Frontal cortex (tissue), 3 donors: ENCODE measurements at regions not wholly inside any gene's neighbourhood (a gene's known extent, or its start where the extent isn't known, plus 50 kb on each side); places are given as distances from the start of the nearest gene placed in this dataset.
A peak's percentile ranks its signal among the peaks of the same experiment; 100 is the strongest.

ENCODE experiments used
- DNase-seq, 2 donors: peaks; one replicate each; pipeline ENCODE4 v3.0.0; 2012; ENCODE audit warnings: low spot score in 2 of 2
- FAIRE-seq: peaks from 2 replicates; lab custom pipeline; 2012; peaks lifted over from hg19 to GRCh38; lab: Jason Lieb, UNC
- donor health status: control.
- donor health status: control.
- donor health status: control.

DNA sequence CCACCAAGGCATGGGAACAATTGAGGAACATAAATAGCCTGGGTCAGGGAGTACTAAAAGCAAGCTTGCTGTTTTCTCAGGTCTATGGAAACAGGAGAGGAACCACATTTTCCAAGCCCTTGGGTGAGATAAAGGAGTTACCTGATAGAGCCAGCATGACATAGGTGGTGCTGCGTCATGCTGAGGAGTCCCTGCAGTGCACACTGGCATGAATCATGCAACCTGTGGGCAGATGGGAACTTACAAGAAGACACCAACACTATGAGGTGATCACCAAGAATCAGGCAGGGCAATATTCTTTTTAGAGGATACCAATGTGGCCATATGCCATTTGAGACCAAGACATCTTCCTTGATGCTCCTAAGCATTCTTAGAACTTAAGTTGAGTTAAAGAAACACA lies 531.8 kb downstream of the ZEB2 start:
- FAIRE-seq: no peak
- no peak for DNase-seq

DNA sequence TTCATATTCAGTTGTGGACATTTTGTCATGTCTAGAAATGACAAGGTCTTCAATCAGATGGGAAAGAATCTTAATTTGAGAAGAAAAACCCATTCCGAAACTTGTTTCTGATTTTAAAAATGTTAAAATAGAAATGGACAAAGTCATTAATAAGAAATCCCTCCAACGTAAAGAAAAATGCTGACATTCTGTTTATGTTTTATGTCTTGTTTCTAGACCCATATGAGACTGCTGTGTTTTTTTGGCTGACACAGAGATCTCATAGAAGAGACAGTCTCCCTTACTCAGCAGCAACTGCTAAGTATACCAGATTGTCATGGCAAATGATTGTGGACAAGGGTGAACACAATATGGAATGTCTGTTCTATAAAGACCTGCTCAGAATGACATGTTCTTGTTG lies 538.5 kb downstream of the ZEB2 start:
- no peak for DNase-seq
- no peak for FAIRE-seq

DNA sequence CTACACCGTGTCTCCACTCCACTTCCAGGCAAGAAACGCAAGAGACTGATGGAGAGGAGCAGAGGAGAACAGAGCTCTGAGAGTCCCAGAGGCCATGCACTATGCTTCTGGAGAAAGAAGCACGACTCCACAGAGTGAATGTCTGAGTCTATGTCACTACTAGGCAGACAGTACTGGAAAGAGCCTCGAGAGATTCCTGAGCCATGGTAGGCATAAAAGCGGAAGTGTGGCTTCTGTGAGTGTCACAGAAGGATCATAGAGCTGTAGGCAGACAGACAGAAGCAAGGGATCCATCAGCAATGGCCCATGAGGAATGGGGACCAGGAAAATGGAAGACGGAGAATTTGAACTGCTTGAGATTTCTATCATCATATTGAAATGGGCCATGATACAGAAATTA lies 542.6 kb downstream of the ZEB2 start:
- no peak for FAIRE-seq
- no peak for DNase-seq

DNA sequence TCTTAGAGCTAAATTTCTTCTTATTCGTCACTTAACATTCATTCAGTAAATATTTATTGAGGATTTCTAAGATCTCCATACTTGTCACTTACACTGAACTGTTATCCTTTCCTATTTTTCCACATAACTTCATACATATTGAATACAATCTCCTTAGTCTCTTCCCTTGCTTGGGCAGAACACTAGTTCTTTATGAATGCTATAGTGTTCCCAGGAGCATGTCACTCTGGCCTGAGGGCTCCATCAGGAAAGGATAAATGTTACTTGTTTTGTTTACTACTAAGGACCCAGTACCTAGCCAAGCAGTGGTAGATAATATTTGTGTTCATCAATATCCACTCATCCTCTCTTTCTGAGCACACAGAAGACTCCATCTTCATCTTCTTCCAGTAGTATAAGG lies 544.7 kb downstream of the ZEB2 start:
- FAIRE-seq (no peak), DNase-seq (no peak)

DNA sequence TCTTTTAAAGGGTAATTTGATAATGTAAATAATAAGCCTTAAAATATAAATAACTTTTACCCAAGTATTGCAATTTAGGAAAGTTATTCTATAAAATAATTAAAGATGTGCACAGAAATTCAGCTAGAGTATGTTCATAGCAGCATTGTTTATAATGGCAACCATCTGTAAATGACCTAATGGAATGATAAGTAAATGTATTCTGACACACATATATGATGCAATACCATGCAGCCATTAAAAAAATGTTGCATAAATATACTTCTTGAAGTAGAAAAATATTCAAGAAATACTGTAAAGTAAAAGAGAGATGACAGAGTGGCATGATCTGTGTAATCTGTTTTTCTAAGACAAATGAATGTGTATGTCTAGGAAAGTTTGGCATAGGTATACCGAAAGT lies 545.7 kb downstream of the ZEB2 start:
- FAIRE-seq: no peak
- DNase-seq: no peak

DNA sequence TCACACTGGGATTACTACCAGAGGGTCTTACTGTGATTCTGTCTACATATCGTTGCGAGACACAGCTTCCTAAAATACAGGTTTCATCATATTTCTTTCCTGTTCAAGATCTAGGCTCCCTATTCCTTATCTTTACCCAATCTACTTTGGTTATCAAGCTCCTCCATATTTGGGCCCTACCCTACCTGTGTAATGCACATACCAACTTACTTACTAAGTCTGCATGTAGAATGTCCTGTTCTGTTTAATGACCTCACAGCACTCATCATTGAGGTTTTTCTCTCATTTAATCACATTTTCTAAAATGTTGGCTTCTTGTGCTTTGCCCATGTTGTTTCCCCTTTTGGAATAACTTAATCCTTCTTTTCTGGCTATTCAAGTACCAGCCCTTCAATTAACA lies 551.1 kb downstream of the ZEB2 start:
- no peak for FAIRE-seq
- no peak for DNase-seq

DNA sequence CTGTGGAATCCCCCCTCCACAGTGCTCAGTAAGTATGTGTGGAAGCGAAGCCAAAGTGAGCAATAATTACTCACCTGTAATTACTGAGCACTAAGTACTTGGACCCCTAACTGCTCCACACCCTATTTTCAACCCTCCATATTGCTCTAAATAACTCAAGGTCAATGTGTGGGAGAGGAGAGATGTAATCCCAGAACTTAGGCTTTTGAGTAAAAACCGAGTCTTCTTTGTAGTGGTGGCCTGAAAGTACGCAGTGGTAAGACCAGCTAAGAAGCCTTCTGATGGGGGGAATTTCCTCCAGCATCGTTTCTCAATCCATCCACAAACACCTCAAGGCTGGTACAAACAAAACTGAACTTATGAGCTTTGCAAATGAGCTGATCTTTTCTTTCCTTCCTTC lies 551.6 kb downstream of the ZEB2 start:
- DNase-seq (no peak), FAIRE-seq (no peak)

DNA sequence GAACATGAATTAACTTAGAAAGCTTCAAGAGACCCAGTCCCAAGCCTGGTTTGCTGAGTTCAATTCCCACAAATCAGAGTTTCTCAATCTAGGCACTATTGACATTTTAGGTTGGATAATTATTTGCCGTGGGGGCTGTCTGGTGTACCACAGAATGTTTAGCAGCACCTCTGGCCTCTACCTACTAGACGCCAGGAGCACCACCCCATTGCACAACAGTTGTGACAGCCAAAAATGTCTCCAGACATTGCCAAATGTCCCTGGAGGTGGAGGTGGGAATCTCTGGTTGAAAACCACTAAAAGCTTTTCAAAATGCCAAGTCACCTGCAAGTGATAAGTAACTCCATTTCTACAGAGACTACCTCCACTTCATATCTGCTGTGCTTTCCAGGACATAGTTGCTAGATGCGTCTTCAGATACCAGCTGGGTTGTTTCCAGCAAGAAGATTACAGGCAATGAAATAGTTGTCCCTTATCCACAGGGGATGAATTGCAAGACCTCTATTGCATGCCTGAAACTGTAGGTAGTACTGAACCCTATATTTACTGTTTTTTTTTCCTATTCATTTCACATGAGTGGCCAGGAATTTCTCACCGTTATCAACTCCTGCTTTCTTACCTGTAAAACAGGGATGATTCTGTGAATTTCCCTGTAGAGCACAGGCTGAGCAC lies 554.3 kb downstream of the ZEB2 start:
- FAIRE-seq (no peak), DNase-seq (no peak)

DNA sequence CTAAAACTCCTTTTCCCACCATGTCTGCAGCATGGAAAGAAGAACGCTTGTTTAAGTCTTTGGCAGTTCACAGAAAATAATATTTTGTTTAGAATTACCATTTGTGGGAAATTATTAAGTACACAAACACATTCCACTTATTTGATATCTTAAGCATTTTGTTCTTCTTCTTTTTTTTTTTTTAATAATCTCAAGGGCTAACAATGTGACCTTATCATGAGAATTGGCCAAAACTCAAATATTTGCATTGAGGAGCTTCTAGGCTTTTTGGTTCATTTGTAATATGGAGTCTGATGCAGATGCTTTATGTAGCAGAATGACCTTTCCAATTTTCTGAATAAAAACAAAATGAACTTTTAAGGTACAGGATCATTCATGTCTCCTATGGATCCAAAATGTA lies 555.0 kb downstream of the ZEB2 start:
- DNase-seq: no peak
- FAIRE-seq: no peak

DNA sequence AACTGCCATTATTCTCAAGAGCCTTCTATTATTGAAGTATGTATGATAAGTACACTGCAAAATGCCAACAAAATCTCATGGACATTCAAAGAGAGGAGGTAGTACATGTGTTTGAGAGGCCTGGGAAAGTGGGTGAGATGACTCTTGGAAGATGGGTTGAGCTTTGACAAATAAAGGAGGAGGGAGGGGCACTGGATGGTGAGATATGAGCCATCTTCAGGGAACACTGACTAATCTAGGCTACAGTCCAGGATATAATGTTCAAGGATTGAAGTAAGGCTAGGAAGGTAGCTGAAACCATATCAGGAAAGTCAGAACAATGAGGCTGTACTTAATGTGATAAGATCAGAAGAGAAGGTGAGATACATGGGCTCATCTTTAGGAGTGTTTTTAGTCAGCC lies 559.7 kb downstream of the ZEB2 start:
- FAIRE-seq (no peak), DNase-seq (no peak)

DNA sequence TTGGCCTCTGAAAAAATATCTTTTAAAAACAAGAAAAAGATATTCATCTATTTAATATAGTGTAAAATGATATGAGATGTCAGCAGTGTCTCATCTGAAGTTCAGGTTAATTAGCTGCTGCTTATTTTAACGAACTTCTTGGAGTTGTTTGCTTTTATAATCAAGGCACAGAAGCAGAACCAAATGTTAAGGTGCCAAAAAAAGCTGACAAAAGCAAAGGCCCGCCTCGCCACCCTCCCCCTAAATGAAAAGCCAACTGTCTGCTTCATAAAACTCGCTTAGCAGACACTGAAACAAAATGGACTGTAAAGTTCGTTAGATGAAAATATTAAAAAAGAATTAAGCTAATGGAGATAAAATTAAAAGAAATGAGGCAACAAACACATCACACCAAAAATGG lies 562.6 kb downstream of the ZEB2 start:
- DNase-seq (no peak), FAIRE-seq (no peak)

DNA sequence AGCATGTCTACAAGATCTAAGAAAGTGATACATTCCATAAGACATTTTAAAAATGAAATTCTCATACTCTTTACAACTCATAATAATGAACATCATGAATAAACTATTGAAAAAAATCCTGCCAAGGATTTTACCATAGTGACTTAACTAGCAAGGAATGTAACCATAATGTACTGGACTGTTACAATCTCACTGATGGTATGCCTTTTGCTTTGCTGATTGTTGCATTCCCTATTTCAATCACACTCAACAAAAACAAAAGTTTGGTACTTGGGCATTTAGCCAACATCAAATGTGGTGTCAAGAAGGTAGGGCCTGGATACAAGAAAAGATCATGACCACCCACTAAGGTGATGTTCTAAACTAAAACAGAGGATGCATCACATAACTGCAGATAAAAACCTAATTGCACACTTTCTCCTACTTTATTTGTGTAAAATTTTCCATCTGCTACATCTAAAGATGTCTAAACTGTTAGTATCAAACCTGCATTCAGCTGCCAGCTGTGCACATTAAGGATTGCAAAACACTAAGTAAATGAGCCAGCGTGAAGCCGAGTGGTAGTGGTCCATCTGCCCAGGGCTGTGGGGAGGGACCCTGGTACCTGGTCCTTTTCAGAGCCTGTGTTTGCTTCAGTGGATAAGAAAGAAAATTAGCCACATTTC lies 564.4 kb downstream of the ZEB2 start:
- FAIRE-seq: no peak
- DNase-seq: no peak

DNA sequence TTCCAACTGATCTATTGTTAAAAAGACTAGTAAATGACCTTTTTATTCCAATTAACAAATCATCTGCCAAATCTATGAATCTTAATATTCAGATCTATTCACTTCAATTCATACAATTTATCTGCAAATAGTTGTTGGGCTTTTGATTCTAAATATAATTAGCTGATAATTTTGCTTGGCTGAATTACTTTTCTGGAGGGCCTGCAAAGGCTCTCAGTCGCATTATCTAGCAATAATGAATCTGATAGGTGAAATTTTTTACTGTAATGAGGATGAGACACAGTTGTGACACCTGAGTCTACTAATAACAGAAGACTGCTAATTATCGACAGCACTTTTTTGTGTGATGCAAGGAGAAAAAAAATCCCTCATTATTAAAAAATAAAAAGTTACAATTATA lies 565.1 kb downstream of the ZEB2 start:
- DNase-seq (no peak), FAIRE-seq (no peak)

DNA sequence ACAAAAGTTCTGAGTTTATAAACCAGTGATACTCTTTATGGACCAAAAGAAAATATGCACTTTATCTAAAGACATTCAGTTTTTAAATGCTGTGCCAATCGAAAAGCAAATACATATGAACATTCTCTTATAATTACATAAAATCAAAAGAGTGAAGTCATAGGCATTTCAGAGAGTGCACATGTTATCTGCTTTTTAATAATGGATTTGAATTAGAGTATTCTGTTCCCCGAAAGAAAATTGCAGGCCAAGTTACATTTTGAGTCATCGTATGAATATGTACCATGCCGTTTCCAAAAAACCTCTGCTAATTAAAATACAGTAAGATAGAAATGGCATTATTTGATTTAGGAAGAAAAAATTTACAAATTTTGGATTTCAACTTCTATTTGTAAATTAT lies 565.7 kb downstream of the ZEB2 start:
- FAIRE-seq: no peak

DNA sequence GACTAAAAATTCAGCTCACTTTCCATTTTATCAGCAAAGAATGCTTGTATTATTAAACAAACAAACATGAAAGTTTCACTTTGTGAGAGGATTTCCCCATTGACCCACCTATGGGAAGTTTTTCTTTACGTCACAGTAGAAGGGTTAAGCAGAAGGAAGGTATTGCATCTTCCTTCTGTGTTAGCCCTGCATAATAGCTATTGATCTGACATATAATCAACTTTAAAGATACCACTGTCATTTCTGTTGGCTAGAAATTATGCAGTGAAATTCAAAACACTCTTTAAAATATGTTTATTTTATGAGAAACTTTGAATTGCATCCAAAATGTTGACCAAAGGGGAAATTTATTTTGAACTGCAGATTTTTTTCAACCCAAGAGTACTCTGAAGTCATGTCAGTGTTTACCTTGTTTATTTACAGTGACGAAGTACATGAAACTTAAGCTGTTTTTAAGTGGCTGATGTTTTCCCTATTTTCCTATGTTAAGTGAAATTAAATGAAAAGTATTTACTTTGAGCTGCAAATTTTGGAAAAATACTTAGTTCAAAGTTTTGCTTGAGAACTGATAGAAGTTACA lies 566.4 kb downstream of the ZEB2 start:
- DNase-seq (no peak), FAIRE-seq (no peak)

More for the DNA sequence above, 565.7 kb downstream of the ZEB2 start:
- no peak for DNase-seq

DNA sequence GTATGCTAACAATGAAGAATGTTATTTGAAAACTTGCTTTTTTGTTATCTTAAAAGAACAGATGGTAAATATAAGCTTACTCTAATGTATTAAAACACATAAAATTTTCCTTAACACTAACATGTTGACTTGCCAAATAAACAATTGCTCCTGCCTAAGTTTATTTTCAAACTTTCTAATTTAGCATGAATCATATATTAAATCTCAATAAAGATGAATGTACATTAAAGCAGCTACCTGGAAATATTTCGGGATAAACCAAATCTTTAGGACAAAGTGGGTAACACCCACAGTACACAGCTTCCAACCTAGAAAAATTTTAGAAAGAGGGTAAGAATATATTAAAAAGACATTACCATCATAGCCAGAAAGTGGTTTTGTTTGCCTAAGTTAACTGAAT lies 567.4 kb downstream of the ZEB2 start:
- FAIRE-seq (no peak), DNase-seq (no peak)

DNA sequence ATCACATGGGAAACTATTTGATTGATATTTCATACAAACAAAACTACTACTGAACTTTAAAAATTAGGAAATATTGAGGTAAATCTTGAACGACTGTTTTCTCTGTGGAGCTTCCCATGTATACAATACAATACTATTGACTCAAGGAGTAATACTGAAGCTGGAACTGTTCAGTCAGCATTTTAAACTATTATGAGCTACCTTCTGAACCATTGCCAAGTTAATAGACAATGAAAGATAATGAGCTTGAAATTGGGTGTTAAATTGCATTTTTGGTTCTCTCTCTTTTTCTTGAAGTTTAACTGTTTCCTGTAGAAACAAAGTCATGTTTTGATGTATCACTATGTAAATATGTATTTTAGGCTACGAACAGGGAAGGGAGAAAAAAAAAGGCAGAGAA lies 569.2 kb downstream of the ZEB2 start:
- no peak for FAIRE-seq
- no peak for DNase-seq

DNA sequence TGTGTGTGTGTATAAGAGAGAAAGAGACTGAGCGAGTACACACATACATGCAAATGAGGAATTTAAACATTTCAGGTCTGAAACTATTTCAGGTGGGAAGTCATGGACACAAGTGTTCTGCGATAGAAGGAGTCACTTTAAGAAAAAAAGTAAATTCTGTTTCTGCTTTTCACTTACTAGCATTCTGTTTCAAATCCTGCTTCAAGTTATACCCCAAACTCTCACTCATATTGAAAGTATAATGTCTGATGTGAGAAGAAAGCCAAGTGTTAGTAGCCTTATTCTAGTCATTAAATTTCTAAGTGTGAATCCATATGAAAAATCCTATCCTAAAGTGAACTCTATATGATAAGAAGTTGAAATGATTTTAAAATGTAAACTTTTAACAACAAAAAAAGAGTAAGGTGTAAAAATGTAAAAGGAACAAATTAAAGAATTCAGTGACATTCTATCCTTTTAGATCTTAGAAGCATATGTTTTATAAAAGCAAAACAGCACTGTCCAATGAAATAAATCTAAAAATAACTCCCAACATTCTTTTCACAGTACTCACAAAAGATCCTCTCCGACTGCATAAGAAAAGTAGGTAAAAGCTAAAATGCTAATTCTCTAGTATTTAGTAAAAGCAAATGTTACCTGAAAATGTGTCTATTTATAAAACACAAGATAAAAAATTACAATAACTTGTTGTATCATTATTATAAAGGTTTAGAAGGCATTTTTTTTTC lies 570.6 kb downstream of the ZEB2 start:
- DNase-seq (no peak), FAIRE-seq (peak; percentile 34)

DNA sequence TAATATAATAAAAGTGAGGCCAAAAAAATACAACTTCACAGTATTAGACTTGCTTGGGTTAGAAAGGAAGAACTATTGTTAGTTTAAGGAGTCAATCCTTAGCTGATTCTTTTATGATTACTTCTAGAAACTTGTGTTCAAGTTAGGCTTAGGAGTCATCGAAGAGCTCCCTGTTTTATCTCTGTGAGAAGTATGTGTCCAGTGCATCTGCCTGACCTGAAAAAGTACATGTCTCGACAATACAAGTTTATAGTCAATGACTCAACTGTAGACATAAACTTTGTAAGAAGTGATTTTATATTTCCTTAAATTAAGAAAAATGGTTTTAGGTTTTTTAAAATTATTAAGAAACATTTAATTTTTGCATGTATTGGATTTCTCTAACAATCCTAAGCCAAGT lies 571.2 kb downstream of the ZEB2 start:
- DNase-seq (no peak), FAIRE-seq (no peak)

DNA sequence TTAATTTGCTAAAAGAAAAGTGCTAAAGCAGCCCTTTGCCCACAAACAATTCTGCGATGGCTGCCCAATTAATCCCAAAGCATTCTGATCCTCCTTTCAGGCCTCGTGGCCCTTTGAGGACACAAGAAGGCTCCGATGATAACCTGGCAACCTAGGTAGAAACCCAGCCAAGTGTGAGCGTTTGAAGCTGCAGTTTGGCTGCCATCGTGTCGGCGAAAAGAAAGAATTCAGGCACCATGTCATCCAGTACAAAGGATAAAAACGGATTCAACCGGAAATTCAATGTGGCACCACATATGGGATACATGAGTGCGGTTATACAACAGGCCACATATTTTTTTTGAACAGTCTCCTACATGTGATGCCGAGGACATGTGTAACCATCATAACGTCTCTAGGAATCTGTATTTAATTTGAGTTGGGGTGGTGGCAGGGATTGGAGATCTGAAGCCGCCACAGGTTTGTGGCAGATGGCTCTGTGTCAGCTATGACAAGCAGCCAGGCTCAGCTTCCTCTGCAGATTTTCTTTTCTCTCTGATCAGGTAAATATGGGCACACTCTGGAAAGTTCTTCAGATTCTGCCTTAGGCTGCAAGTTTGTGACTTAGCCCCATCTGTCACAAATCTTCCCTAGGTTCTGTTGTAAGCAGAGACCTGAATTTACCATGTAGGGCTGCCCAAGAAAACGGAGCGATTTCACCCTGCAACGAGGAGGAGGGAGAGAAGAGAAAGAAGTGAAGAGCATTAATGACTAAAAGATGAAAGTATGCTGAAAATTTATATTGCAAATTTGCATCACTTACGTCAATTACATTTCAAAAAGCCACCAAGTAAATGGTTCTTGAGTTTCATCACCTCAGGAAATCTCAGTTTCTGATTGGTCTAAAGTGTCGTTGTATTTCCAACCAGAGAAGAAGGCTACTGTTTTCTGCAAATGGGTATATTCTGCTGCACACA lies 573.2 kb downstream of the ZEB2 start:
- FAIRE-seq (no peak), DNase-seq (no peak)
